ENCODE measurements at regions not wholly inside any gene's neighbourhood (a gene's known extent, or its start where the extent isn't known, plus 50 kb on each side); places are given as distances from the start of the nearest gene placed in this dataset.

GRCh38 chr1:57597036-57597435 is 173.2 kb upstream of the DAB1 start:
- TF ChIP-seq CTCF (IDR thresholded peaks at IDR 0.05), result no peak
- no peak for TF ChIP-seq EZH2 (IDR thresholded peaks at IDR 0.05)
- TF ChIP-seq EZH2phosphoT487 (IDR thresholded peaks at IDR 0.05), result no peak

Data from neural progenitor cell (in vitro differentiated cells).